ENCODE measurements at regions not wholly inside any gene's neighbourhood (a gene's known extent, or its start where the extent isn't known, plus 50 kb on each side); places are given as distances from the start of the nearest gene placed in this dataset.
"Not testable (repeated sequence)": the region's sequence is repeated elsewhere in the genome, so short reads cannot be mapped to it uniquely, and the experiment has no call there.

DNA sequence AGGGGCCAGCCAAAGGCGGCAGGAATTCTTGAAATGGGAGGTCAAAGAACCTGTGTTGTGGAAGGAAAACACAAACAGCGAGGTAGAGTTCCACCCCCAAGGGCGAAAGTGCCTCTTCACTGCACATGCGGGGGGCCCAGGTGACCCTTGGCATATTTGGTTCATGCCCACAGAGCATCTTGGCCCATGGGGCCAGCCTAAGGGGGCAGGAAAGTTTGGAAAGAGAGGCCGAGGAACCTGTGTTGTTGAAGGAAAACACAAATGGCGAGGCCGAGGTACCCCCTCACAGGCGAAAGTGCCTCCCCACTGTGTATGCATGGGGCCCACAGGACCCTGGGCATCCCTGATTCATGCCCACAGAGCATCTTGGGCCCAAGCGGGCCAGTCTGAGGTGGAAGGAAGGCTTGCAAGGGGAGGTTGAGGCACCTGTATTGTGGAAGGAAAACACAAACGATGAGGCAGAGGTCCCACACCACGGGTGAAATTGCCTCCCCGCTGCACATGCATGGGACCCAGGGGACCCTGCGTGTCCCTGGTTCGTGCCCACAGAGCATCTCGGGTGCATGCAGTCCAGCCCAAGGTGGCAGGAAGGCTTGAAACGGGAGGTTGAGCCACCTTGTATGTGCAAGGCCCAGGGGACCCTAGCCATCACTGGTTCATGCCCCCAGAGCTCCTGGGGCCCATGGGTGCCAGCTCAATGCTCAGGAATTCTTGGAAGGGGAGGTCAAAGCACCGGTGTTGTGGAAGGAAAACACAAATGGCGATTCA is 384.1 kb downstream of the ALG10 start:
- in situ Hi-C loops (cut with HindIII; ENCODE audit: low sequenced_read_pairs), result no loop called here
- no peak for TF ChIP-seq CTCF (IDR thresholded peaks at IDR 0.05; ENCODE audit: low read depth, low read length)
- no peak for DNase-seq (ENCODE audit: low read depth, low spot score)
- no peak overlapping the region for H3K4me3 ChIP-seq (ENCODE audit: low read depth, low read length)

GRCh38 chr12:34406996-34407300 is 384.7 kb downstream of the ALG10 start:
- in situ Hi-C loops (cut with HindIII; ENCODE audit: low sequenced_read_pairs), result no loop called here
- H3K4me3 ChIP-seq (ENCODE audit: low read depth, low read length), result no peak overlapping the region
- TF ChIP-seq CTCF (IDR thresholded peaks at IDR 0.05; ENCODE audit: low read depth, low read length), result no peak
- no peak for DNase-seq (ENCODE audit: low read depth, low spot score)

- DNase-seq (ENCODE audit: low read depth, low spot score), result no peak
- no peak overlapping the region for H3K4me3 ChIP-seq (ENCODE audit: low read depth, low read length)
- TF ChIP-seq CTCF (IDR thresholded peaks at IDR 0.05; ENCODE audit: low read depth, low read length), result no peak
- in situ Hi-C loops (cut with HindIII; ENCODE audit: low sequenced_read_pairs), result no loop called here
Observed at GRCh38 chr12:34407813-34408212, 385.5 kb downstream of the ALG10 start.

DNA sequence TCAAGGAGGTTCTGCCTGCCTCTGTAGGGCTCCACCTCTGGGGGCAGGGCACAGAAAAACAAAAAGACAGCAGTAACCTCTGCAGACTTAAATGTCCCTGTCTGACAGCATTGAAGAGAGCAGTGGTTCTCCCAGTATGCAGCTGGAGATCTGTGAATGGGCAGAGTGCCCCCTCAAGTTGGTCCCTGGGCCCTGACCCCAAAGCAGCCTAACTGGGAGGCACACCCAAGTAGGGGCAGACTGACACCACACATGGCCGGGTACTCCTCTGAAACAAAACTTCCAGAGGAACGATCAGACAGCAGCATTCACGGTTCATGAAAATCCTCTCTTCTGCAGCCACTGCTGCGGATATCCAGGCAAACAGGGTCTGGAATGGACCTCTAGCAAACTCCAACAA is 409.2 kb downstream of the ALG10 start:
- H3K4me3 ChIP-seq (ENCODE audit: low read depth, low read length); DNase-seq (ENCODE audit: low read depth, low spot score); in situ Hi-C loops (cut with HindIII; ENCODE audit: low sequenced_read_pairs): not testable (repeated sequence)

All from astrocyte of the spinal cord (primary cell).